ENCODE measurements at regions not wholly inside any gene's neighbourhood (a gene's known extent, or its start where the extent isn't known, plus 50 kb on each side); places are given as distances from the start of the nearest gene placed in this dataset.

DNA sequence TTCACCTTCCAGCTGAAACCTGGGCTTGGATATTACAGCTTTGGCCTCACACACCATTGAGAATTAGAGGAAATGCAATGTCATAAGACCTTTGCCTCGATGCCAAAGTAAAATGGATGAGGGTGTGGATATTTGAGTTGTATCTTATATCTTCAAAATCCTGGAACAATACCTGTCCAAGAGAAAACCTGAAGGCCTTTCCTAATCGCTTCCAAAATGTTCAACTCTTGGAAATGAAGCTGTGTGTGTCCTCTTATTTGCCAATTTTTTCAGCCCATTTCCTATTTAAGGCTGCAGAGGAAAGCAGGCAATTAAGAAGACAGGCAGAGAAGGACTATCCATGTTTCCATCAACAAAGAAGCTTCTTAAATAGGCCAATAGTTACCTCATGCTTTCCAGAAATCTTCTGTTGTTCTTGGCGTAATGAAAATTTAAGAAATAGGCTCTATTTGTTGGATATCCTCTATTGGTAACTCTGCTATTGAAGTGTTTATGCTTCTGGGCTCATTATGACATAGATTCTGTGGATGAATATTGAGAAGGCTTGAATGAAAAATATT, 99.5 kb upstream of the ZBTB20 start:
- H3K4me3 ChIP-seq (ENCODE audit: low read depth, low read length), result no peak overlapping the region
- in situ Hi-C loops (cut with HindIII; ENCODE audit: low sequenced_read_pairs), result no loop called here
- no peak for DNase-seq (ENCODE audit: low read depth)
- TF ChIP-seq, protein P1, sequence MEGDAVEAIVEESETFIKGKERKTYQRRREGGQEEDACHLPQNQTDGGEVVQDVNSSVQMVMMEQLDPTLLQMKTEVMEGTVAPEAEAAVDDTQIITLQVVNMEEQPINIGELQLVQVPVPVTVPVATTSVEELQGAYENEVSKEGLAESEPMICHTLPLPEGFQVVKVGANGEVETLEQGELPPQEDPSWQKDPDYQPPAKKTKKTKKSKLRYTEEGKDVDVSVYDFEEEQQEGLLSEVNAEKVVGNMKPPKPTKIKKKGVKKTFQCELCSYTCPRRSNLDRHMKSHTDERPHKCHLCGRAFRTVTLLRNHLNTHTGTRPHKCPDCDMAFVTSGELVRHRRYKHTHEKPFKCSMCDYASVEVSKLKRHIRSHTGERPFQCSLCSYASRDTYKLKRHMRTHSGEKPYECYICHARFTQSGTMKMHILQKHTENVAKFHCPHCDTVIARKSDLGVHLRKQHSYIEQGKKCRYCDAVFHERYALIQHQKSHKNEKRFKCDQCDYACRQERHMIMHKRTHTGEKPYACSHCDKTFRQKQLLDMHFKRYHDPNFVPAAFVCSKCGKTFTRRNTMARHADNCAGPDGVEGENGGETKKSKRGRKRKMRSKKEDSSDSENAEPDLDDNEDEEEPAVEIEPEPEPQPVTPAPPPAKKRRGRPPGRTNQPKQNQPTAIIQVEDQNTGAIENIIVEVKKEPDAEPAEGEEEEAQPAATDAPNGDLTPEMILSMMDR (IDR thresholded peaks at IDR 0.05; ENCODE audit: low read depth, low read length, missing control alignments), result no peak

DNA sequence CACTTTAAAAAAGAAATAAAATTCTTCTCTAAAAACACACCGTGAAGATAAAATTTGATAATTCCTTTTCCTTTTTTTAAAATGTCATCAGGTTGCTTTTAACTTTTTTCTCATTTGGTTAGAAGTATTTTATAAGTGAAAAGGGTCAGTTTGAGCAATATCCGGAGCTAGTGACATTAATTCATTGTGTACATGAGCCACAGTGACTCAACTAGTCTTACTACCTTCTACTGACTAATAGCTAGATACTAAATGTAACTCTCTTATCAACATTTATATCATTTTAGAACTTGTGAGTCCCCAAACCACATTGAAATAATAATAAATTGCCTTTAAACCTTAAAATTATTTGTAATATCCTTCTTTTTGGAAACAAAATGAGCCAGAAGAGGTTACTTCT, 101.2 kb upstream of the ZBTB20 start:
- TF ChIP-seq, protein P1 (IDR thresholded peaks at IDR 0.05; ENCODE audit: low read depth, low read length, missing control alignments), result no peak
- in situ Hi-C loops (cut with HindIII; ENCODE audit: low sequenced_read_pairs), result no loop called here
- H3K4me3 ChIP-seq (ENCODE audit: low read depth, low read length), result no peak overlapping the region
- no peak for DNase-seq (ENCODE audit: low read depth)

DNA sequence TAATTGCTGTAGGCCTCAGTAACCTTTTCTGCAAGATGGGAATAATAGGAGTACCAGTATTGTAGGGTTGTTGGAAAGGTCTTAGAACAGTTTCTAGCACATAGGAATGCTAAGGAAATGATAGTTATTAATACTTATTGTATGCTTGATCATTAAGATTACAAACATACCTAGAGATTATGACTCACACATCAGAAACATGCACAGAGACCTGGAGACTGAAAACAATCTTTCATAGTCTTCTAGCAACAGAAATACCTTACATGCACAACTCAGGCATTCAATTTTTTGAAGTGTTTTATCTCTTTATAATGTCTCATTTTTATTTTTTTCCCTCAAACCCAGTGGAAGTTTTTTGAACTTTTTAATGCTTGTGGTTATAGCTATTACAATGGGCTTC, 104.4 kb upstream of the ZBTB20 start:
- TF ChIP-seq, protein P1 (IDR thresholded peaks at IDR 0.05; ENCODE audit: low read depth, low read length, missing control alignments), result no peak
- no peak for DNase-seq (ENCODE audit: low read depth)
- in situ Hi-C loops (cut with HindIII; ENCODE audit: low sequenced_read_pairs), result no loop called here
- no peak overlapping the region for H3K4me3 ChIP-seq (ENCODE audit: low read depth, low read length)

DNA sequence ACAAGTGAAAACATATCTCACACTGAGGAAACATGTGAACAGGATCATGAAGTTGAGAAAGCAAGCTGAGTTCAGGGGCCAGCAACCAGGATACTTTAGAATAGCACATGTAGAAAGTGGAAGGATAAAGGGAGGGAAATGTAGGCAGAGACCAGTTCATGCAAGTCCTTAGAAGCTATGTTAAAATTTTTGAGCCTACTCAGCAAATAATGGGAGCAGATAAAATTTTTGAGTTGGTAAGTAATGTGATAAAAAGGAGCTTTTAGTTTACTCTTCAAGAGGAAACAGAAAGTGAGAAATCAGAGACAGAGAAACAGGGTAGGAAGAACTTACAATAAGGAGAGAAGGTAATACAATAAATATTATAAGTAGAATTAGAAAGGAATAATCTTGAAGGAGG, 105.6 kb upstream of the ZBTB20 start:
- TF ChIP-seq, protein P1 (IDR thresholded peaks at IDR 0.05; ENCODE audit: low read depth, low read length, missing control alignments), result no peak
- H3K4me3 ChIP-seq (ENCODE audit: low read depth, low read length), result no peak overlapping the region
- DNase-seq (ENCODE audit: low read depth), result no peak
- in situ Hi-C loops (cut with HindIII; ENCODE audit: low sequenced_read_pairs), result no loop called here

DNA sequence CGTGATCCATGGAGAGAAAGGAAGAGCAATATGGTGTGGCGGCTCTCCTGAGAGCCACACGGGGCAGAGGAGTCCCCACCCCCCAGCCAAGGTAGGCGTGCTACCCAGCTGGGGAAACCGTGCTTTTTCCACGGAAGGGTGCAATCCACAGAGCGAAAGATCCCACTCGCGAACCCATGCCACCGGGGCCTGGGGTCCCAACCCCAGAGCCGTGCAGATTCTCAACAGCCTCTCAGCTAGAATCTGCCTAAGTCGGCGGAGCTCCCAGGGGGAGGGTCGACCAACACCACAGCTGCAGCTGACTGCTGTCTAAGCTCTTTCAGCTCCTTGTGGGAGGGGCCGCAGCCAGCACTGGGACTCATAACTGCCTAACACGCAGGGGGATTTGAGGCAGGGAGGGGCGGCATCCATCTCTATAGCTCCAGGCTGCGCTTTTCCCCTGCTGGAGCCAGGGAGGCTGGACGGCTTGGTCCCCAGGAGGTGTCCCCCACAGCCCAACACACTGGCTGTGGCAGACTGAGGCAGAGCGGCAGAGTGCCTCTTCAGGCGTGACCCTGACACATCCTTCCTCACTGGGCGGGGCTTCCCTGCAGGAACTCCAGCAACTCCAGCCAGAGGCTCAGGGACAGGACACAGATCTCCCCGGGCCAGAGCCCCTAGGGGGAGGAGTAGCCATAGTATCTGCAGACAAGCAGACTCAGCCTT, 107.6 kb upstream of the ZBTB20 start:
- H3K4me3 ChIP-seq (ENCODE audit: low read depth, low read length), result no peak overlapping the region
- no peak for DNase-seq (ENCODE audit: low read depth)
- in situ Hi-C loops (cut with HindIII; ENCODE audit: low sequenced_read_pairs), result no loop called here
- TF ChIP-seq, protein P1 (IDR thresholded peaks at IDR 0.05; ENCODE audit: low read depth, low read length, missing control alignments), result no peak

DNA sequence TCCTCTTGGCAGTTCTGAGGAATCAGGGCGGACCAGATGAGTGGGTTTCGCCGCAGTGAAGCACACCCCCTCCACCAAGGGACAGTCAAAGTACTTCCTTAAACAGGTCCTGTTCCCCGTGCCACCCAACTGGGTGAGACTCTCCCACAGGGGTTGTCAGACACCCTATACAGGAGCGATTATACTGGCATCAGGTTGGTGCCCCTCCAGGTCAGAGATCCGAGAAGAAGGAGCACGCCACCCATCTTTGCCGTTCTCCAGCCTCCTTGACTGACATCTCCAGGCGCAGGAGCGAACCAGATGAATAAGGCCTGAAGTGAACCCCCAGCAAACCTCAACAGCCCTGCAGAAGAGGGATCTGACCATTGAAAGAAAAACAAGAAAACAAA, 108.1 kb upstream of the ZBTB20 start:
- in situ Hi-C loops (cut with HindIII; ENCODE audit: low sequenced_read_pairs), result no loop called here
- no peak for DNase-seq (ENCODE audit: low read depth)
- TF ChIP-seq, protein P1 (IDR thresholded peaks at IDR 0.05; ENCODE audit: low read depth, low read length, missing control alignments), result no peak
- H3K4me3 ChIP-seq (ENCODE audit: low read depth, low read length), result no peak overlapping the region
